Keratinocyte (primary cell): ENCODE measurements at regions not wholly inside any gene's neighbourhood (a gene's known extent, or its start where the extent isn't known, plus 50 kb on each side); places are given as distances from the start of the nearest gene placed in this dataset.
A peak's percentile ranks its signal among the peaks of the same experiment; 100 is the strongest.
"Not testable (repeated sequence)": the region's sequence is repeated elsewhere in the genome, so short reads cannot be mapped to it uniquely, and the experiment has no call there.

Experiments
- DNase-seq: peaks from one replicate; pipeline ENCODE4 v3.0.0-alpha.2; 2011; ENCODE audit warnings: low read depth, missing footprints, low spot score
- FAIRE-seq: peaks from 2 replicates; lab custom pipeline; 2011; peaks lifted over from hg19 to GRCh38; lab: Jason Lieb, UNC
- H2AFZ ChIP-seq: 2 replicates; pipeline ENCODE4 v1.6.0; 2012; ENCODE audit warnings: low read length, control low read depth, inconsistent platforms; ENCODE audit not compliant: control insufficient read depth
- H3K27ac ChIP-seq: 2 replicates; pipeline ENCODE4 v1.5.1; 2011; ENCODE audit warnings: low read length; ENCODE audit not compliant: control insufficient read depth, insufficient read depth
- H3K27me3 ChIP-seq: 3 replicates; pipeline ENCODE4 v1.6.0; 2011; ENCODE audit warnings: low read length; ENCODE audit not compliant: control insufficient read depth, insufficient read depth; ENCODE audit errors: extremely low read depth
- H3K36me3 ChIP-seq, 2 experiments: 2 replicates in 1 of 2; 3 replicates in 1 of 2; pipeline ENCODE4 v1.5.1; 2011; ENCODE audit warnings: low read length in 2 of 2, mild to moderate bottlenecking in 1 of 2; ENCODE audit not compliant: control insufficient read depth in 2 of 2, insufficient read depth in 2 of 2; ENCODE audit errors: extremely low read depth in 1 of 2
- H3K4me1 ChIP-seq: 3 replicates; pipeline ENCODE4 v1.5.1; 2011; ENCODE audit warnings: low read length; ENCODE audit not compliant: control insufficient read depth, insufficient read depth; ENCODE audit errors: extremely low read depth
- H3K4me2 ChIP-seq: 3 replicates; pipeline ENCODE4 v1.6.0; 2011; ENCODE audit warnings: low read depth, low read length; ENCODE audit not compliant: control insufficient read depth, insufficient read depth; ENCODE audit errors: extremely low read depth
- H3K4me3 ChIP-seq, 3 experiments: fragments of 200-600 bp in 1 of 3; sonication (generic) in 1 of 3; 2 replicates in 2 of 3; 3 replicates in 1 of 3; pipeline ENCODE4 v1.5.1; 2011 to 2016; ENCODE audit warnings: low read length in 3 of 3, mild to moderate bottlenecking in 3 of 3, control low read depth in 2 of 3, inconsistent platforms in 1 of 3, low read depth in 1 of 3, mixed read lengths in 1 of 3, mixed run types in 1 of 3, moderate library complexity in 1 of 3; ENCODE audit not compliant: control insufficient read depth in 2 of 3, insufficient read depth in 2 of 3; ENCODE audit errors: extremely low read depth in 1 of 3
- H3K79me2 ChIP-seq: 2 replicates; pipeline ENCODE4 v1.6.0; 2012; ENCODE audit warnings: low read length; ENCODE audit not compliant: control insufficient read depth, insufficient read depth
- H3K9ac ChIP-seq: 3 replicates; pipeline ENCODE4 v1.6.0; 2011; ENCODE audit warnings: low read length; ENCODE audit not compliant: control insufficient read depth, insufficient read depth; ENCODE audit errors: extremely low read depth
- H3K9me1 ChIP-seq: 3 replicates; pipeline ENCODE4 v1.6.0; 2011; ENCODE audit warnings: low read length; ENCODE audit not compliant: control insufficient read depth, insufficient read depth; ENCODE audit errors: extremely low read depth
- H3K9me3 ChIP-seq: 2 replicates; pipeline ENCODE4 v1.5.1; 2012; ENCODE audit warnings: low read depth, low read length; ENCODE audit not compliant: control insufficient read depth
- H4K20me1 ChIP-seq: 3 replicates; pipeline ENCODE4 v1.6.0; 2011; ENCODE audit warnings: low read length; ENCODE audit not compliant: control insufficient read depth, insufficient read depth; ENCODE audit errors: extremely low read depth
- dilution Hi-C: fragments of 300-500 bp; cut with MboI; formaldehyde crosslinking; loops from one replicate; pipeline ENCODE4 v1.7.0; 2020; ENCODE audit warnings: low sequenced_read_pairs; ENCODE audit not compliant: extremely low pct_ligation_motif_present
- TF ChIP-seq, protein P1 (sequence below), 3 experiments: IDR thresholded peaks in 1 of 3; conservative IDR thresholded peaks in 1 of 3; optimal IDR thresholded peaks in 1 of 3; 2 replicates in 2 of 3; 3 replicates in 1 of 3; pipeline versions ENCODE3 to v1.5.1; 2011; ENCODE audit warnings: low read length in 3 of 3, mild to moderate bottlenecking in 3 of 3, moderate library complexity in 2 of 3, control low read depth in 1 of 3, inconsistent platforms in 1 of 3; ENCODE audit not compliant: insufficient read depth in 2 of 3; ENCODE audit errors: extremely low read depth in 1 of 3

DNA sequence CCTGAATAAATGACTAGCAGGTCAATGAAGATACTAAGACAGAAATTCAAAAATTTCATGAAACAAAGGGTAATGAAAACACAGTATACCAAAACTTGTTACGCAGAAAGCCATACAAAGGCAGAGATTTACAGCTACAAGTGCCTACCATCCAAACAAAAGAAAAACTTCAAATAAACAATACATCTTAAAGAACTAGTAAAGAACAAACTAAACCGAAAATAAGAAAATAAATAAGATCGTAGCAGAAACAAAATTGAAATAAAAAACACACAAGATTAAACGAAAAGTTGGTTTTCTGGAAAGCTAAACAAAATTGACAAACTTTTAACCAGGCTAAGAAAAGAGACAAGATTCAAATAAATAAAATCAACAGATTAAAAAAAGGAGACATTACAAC is 51.5 kb downstream of the VPREB1 start:
- H3K27me3 ChIP-seq, H3K9me3 ChIP-seq, H3K36me3 ChIP-seq, H3K9ac ChIP-seq, H3K4me1 ChIP-seq, FAIRE-seq, H3K4me3 ChIP-seq, H2AFZ ChIP-seq, H3K27ac ChIP-seq, H3K9me1 ChIP-seq, H4K20me1 ChIP-seq, DNase-seq, H3K4me2 ChIP-seq, dilution Hi-C loops: not testable (repeated sequence)
- peaks cover 27% of the 10 kb centered on the region for H3K79me2 ChIP-seq

DNA sequence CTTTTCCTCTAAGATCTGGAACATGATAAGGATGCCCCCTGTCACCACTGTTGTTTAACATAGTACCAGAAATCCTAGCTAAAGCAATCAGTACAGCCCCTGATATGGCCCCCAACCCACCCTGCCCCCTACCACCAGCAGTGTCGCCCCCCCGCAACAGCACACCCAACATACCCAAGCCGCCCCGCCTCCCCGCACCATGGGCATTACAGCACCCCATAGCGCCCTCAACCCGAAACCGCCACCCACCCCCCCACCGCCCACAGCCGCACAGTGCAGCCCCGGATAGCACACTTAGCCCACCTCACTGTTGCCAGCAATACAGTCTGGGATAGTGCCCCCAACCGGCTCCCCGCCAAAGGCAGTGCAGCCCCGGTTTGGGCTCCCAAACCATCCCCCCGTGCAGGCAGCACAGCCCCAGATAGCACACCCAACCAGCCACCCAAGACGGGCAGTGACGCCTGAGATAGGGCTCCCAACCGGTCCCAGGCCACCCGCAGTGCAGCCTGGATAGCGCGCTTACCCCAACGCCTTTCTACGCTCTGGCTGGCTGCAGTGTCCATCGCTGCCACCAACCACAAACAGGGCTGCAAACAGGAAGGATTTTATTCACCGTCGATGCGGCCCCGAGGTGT is 52.7 kb downstream of the VPREB1 start:
- H3K36me3 ChIP-seq, H3K27me3 ChIP-seq, H3K27ac ChIP-seq, H3K9me3 ChIP-seq, FAIRE-seq, H3K9me1 ChIP-seq, H4K20me1 ChIP-seq, DNase-seq, dilution Hi-C loops, H3K4me1 ChIP-seq: not testable (repeated sequence)
- H3K9ac ChIP-seq = peak overlapping the region; percentile 80
- H3K79me2 ChIP-seq = peaks cover 36% of the 10 kb centered on the region
- peak overlapping the region; percentile 77 for H2AFZ ChIP-seq
- peak overlapping the region; percentile 70 to 74 (median 72) for H3K4me3 ChIP-seq
- H3K4me2 ChIP-seq = peak overlapping the region; percentile 27

DNA sequence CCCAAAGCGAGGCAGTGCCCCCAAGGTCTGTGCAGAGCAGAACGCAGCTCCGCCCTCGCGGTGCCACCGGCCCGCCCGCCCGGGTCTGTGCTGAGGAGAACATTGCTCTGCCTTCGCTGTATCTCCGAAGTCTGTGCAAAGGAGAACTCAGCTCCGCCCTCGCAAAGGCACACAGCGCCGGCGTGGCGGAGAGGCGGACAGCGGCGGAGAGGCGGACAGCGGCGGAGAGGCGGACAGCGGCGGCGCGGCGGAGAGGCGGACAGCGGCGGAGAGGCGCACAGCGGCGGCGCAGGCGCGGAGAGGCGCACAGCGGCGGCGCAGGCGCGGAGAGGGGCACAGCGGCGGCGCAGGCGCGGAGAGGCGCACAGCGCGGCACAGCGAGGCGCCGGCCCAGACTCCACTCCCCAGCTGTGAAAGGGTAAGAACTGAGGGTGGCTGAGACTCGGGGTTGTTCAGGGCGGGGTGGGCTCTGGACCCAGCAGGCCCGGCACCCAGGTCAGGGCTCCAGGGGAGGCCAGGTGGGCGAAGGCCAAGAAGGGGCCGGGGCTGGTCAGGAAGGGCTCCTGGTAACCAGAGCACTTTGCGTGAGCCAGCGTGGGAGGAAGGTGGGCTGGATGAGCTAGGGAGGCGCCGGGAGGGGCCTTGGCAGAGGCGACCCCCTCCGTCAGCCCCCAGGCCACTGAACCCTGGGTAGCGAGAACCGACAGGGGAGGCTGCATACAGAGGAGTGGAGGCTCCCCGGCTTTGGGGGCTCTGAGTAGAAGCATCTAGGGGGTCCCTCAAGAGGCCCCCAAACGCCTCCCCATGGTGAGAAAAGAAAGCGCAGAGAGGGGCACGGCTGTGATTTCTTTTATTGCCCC is 53.4 kb downstream of the VPREB1 start:
- H4K20me1 ChIP-seq, DNase-seq, FAIRE-seq, H3K9me1 ChIP-seq, H3K4me1 ChIP-seq, dilution Hi-C loops, H3K36me3 ChIP-seq, H3K27me3 ChIP-seq, H3K9me3 ChIP-seq: not testable (repeated sequence)
- Histone ChIP-seq H2AFZ (peak overlapping the region; percentile 77), H3K4me2 (peak overlapping the region; percentile 58), H3K79me2 (peaks cover 39% of the 10 kb centered on the region), H3K4me3 (peak overlapping the region; percentile 70 to 74 (median 72)), H3K27ac (peak overlapping the region; percentile 63), H3K9ac (peak overlapping the region; percentile 80)
- TF ChIP-seq, protein P1, sequence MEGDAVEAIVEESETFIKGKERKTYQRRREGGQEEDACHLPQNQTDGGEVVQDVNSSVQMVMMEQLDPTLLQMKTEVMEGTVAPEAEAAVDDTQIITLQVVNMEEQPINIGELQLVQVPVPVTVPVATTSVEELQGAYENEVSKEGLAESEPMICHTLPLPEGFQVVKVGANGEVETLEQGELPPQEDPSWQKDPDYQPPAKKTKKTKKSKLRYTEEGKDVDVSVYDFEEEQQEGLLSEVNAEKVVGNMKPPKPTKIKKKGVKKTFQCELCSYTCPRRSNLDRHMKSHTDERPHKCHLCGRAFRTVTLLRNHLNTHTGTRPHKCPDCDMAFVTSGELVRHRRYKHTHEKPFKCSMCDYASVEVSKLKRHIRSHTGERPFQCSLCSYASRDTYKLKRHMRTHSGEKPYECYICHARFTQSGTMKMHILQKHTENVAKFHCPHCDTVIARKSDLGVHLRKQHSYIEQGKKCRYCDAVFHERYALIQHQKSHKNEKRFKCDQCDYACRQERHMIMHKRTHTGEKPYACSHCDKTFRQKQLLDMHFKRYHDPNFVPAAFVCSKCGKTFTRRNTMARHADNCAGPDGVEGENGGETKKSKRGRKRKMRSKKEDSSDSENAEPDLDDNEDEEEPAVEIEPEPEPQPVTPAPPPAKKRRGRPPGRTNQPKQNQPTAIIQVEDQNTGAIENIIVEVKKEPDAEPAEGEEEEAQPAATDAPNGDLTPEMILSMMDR (optimal IDR thresholded peaks at IDR 0.05 in 1 of 3, IDR thresholded peaks at IDR 0.05 in 1 of 3, conservative IDR thresholded peaks at IDR 0.05 in 1 of 3; ENCODE audit: extremely low read depth in 1 of 3, insufficient read depth in 2 of 3, low read length in 3 of 3) = peak in 1 of 3 experiments; percentile 7

DNA sequence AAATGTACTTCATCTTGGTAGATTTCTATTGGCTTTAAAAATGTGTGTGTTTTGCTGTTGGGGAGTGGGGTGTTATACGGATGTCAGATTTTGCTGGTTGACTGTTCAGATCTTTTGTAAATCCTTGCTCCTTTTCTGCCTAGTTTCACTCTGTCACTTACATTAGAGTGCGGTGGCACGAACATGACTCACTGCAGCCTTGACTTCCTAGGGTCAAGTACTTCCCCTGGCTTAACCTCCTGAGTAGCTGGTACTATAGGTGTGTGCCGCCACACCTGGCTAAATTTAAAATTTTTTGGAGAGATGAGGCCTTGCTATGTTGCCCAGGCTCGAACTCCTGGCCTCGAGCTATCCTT is 54.0 kb downstream of the VPREB1 start:
- Histone ChIP-seq H3K9ac (peak overlapping the region; percentile 80), H3K79me2 (peaks cover 39% of the 10 kb centered on the region), H3K4me3 (peak overlapping the region; percentile 63 to 72 (median 70)), H3K4me2 (peak overlapping the region; percentile 58), H3K27ac (peak overlapping the region; percentile 63)
- H3K4me1 ChIP-seq, H3K9me1 ChIP-seq, H3K9me3 ChIP-seq, FAIRE-seq, H2AFZ ChIP-seq, H3K36me3 ChIP-seq, H3K27me3 ChIP-seq, DNase-seq, dilution Hi-C loops, H4K20me1 ChIP-seq: not testable (repeated sequence)
